Left lobe of liver (tissue), 2 donors: ENCODE measurements at regions not wholly inside any gene's neighbourhood (a gene's known extent, or its start where the extent isn't known, plus 50 kb on each side); places are given as distances from the start of the nearest gene placed in this dataset.
"Not testable (repeated sequence)": the region's sequence is repeated elsewhere in the genome, so short reads cannot be mapped to it uniquely, and the experiment has no call there.

Source experiments
- ATAC-seq: fragments of 200-7000 bp; cut with Tn5 transposase; one replicate; pipeline ENCODE4 v1.9.1; 2020; ENCODE audit warnings: mild to moderate bottlenecking, moderate library complexity
- DNase-seq: peaks from one replicate; pipeline ENCODE4 v3.0.0-alpha.2; 2020; ENCODE audit warnings: low spot score
- donor health status: DM: no; HTN: no; CAD: no; lungs with moderate emphysema.
- donor health status: DM: no; HTN: yes; CAD: no.

DNA sequence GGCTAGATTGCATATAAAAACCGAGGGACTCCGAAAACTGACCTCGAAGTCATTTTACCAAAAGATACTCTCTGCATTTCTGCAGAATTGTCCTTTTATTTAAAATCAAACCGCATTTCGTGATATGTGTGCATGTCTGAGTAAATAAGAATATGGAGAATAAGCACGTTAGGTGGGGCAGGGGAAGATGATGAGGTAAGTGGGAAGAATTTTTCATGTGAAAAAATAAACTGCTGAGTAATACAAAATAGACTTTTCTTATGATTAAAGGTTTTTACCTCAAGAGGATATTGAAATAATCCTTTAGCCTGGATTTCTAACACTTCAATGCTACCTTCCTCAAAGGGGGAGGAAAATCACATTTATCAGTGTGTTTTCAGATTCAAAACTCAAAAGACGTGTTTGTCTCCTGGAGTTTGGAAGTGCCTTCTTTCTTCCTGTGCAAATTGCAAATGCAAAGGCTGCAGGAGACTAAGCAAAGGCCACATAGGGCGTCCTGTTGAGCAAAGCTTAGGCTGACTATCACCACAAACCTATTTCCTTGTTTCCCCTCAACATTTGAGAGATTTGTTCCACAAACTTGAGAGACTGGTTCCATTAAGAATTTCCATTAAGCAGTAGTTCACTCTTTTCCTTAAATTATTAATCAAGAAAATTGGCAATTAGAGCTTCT, 813.5 kb downstream of the MCTP2 start:
- ATAC-seq: no peak
- no peak for DNase-seq

DNA sequence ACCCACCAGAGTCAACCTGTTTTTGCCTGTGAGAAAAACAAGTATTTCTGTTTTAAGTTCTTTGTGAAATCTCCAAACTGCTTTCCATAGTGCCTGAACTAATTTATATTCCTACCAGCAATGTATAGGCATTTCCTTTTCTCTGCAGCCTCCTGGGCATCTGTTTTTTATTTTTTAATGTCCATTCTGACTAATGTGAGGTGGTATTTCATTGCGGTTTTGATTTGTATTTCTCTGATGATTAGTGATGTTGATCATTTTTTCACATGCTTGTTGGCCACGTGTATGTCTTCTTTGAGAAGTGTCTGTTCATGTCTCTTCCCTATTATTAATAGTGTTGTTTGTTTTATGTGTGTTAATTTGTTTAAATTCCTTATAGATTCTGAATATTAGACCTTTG, 820.5 kb downstream of the MCTP2 start:
- no peak for ATAC-seq
- no peak for DNase-seq

DNA sequence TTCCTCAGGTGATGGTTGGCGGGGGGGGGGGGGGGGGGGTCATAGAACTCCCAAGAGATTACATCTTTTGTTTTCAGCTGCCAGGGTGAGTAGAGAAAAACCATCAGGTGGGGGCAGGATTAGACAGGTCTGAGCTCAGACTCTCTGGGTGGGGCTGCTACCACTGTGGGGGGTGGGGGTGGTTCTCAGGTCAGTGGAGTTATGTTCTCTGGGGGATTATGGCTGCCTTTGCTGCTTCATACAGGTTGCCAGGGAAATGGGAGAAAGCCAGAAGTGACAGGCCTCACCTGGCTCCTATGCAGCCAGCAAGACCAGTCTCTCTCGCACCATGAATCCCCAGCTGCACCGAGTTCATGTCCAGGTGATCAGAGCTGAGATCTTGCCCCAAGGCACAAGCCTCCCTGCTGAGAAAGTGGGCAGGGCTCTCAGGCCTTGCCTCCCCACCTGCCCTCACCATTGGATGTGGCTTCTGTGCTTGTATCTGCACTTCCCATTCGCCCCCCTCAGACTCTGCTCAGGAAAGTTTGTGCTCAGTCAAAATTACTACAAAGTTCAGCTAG, 828.1 kb downstream of the MCTP2 start:
- ATAC-seq (no peak), DNase-seq (no peak)

DNA sequence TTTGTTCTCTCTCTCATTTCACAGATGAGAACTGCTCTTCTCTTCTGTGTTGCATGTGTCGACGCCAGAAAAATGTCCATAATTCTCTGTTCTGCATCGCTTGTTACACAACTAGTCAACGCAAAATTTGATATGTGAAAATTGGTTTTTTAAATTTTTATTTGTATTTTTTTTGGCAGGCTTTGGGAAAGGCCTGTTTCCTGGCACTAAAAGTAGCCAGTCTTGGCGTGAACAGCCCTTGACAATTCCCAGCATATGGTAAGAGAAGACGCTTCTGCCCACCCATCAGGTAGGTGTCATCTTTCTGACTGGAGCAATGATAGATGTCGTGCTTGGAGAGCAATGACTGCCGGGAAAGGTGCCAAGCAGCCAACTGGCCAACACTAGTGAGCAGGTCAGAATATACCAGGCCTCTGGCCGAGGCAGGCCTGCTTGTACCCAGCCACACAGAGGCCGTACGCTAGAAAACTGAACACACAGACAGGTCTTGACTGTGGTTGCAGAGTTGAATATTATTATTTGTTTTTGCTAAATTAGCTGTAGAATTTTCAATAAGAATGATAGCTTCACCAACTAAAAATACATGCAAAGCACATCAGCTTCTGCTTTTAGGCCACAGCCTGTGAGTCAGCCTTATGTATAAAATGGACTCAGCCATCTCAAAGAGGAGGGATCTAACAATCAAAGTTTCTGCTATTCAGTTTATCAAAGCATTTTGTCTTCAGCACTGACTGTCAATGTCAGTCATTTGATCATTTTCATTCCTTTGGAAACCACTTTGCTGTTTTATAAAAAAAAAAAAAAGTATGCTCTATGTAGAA, 837.5 kb downstream of the MCTP2 start:
- DNase-seq (no peak), ATAC-seq (peak; percentile 19)

DNA sequence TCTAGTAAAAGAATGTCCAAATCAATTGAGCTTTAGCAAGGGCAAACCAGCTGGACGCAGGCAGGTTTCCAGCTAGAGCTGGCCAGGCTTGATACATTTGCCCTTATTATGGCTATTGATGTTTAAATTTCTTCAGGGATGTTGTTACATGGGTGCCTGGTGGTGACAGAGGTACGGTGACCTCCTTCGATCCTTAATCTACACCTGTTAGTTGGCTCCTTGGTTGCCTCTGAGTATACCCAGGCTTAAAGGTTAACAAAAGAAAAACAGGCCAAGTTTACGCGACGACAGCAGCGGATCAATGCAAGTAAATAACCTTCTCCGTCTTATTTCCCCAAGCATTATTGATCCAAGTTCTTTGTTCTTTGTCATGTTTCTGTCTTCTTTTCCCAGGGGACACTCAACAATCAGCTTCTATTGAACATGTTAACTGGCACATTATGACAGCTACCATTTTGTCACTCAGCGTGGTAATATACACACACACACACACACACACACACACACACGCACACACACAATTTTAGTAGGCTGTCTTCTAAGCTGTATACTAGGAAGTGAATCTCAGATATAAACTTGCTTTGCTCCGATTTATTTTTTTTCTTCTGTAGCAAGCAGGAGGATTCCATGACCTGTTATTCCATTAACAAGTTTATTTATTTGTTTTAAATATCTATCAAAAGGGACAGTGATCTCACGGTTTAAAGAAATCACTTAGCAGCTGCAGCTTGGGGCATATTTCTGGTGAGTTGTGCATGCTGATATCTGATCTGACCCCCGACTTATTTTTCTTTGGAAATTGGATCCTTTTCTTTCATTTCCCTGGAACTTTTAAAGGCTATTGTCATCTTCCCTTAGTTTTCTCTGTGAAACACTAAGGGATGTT, 844.7 kb downstream of the MCTP2 start:
- no peak for DNase-seq
- peak; percentile 48 for ATAC-seq

DNA sequence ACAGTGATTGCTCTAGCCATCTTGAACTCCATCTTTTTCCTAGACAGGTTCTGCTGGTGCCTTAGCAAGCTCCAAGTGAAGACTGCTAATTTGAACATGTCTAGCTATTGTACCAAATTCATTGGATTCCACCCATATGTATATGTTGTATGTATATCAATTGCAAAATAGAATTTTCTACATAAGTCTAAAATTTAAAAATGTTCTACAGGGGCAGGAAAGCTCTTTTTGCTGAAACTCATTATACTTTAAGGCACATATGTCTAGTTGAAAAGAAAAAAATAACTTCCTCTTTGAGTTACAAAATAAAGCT, 845.3 kb downstream of the MCTP2 start:
- DNase-seq (no peak), ATAC-seq (no peak)

DNA sequence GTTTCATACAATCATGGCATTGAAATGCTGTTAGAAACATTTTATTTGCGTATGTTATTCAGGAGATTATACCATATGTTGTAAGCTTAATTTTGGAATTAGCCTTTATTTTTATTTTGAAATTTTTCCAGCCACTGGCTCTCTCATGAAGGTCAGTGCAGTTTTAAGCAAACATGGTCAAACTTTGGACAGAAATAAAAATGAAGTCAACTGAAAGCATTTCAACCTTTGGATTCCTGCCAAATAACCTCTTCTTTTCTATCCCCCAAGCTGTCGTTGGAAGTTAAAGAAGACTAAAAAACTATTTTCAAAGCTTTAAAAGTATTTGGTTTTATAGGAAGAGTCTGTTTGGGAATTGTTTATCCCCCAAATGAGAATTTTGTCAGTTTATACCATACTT, 846.6 kb downstream of the MCTP2 start:
- peak; percentile 54 for ATAC-seq
- no peak for DNase-seq

DNA sequence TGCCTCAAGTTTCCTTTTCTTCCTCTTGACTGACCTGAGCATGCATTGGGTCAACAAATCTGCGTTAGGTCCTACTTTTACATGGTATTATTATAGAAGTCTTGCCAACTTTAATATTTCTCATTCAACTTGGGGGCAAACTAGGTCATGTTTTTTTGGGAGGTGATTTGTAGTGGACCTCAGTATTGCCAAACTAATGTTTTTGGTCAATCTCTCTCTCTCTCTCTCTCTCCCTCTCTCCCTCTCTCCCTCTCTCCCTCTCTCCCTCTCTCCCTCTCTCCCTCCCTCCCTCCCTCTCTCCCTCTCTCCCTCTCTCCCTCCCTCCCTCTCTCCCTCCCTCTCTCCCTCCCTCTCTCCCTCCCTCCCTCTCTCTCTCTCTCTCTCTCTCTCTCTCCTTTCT, 848.9 kb downstream of the MCTP2 start:
- not testable (repeated sequence) for ATAC-seq, DNase-seq

DNA sequence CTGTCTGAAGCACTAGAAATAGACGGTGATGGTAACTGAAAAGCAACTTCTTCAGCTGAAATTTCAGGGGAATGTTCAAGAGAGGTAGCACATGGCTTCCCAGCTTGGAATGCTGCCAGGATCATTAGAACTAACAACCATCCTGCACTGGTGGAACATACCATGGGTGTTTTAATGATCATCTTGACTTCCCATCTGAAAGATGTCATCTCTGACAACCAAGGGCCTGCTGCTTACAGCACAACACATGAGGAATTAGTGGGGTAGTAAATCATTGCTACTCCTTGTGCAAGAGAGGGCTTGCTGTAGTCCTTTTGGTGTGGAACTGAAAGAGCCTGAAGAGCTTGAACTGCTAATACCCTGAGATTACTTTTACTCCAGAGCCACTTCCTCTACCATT, 853.7 kb downstream of the MCTP2 start:
- no peak for DNase-seq
- no peak for ATAC-seq

DNA sequence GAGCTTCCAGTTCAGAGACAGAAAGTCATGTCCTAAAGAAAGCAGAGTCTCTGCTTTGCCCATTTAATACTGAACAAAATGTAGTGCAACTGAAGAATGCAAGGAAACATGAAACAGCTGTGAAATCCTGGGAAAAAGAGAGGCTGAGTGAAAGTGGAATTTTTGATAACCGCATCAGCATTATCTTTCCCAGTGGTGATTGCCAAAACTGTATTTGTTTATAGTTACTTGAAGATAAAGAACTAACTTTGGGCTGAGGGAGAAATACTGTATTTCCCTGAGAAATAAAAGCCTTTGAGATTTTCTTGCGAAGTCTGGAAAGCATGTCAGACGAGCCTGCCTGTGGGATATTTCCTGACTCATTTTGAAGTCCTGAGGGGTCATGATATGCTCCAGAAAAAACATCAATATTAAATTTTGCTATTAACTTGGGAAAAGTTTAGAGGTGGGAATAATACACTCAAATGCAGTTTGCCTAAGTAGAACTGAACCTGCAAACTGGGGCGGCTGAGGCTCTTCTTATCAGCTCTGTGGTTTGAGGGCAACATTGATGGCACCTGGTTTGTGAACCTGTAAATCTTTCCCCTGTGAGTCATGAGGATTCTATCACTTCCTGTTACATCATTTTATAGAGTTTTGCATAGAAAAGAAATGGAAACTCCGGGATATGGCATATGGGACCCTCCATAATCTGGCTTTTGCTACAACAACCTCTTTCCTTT, 855.3 kb downstream of the MCTP2 start:
- no peak for ATAC-seq
- DNase-seq: no peak

DNA sequence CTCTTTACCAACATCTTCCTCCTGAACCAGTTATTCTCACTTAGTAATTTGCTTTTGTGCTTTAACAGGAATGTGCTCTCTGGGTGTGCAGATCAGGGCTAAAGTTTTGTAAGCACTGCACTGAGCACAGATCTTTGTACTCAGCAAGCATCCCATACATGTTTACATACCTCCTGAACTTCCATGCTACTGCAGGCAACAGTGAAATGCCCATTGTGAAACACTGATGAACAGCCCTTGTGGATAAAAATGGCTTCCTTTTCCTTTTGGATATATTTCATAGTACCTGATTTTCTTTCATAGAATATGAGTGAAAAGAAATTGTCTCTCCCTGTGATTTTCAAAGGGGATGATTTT, 855.9 kb downstream of the MCTP2 start:
- ATAC-seq (no peak), DNase-seq (no peak)

DNA sequence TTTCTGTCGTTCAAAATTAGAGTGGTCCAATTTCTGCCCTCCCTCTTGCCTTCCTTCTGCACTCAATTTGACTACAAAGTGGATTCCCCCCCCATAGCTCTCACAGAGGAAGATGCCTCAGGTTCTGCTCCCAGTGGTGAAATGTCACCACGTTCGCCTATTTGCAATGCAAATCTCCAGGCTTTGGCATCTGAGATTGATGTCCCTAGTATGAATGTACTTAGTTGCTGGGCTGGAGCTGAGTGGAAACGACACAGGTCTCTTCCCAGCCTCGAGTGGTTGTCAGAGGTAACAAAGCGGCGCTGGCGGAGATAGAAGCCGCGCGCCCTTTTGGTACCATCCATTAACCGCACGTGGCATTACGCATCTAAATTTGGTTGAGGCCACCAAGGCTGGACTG, 860.1 kb downstream of the MCTP2 start:
- DNase-seq: no peak
- ATAC-seq: no peak

DNA sequence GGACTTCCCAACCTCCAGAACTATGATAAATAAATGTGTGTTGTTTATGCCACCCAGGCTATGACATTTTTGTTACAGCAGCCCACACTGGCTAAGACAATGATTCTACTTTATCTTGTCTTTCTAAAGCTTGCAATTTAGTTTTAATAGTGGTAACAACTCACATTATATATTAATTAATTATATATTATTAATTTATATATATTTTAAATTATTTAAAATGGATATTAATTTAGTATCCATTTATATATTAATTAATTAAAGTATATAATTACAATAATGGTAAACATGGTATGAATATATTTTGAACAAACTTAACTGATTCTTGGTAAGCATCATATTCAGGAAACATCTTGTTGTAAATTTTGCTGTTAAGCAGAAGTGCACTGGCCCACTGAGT, 863.9 kb downstream of the MCTP2 start:
- DNase-seq (no peak), ATAC-seq (no peak)

DNA sequence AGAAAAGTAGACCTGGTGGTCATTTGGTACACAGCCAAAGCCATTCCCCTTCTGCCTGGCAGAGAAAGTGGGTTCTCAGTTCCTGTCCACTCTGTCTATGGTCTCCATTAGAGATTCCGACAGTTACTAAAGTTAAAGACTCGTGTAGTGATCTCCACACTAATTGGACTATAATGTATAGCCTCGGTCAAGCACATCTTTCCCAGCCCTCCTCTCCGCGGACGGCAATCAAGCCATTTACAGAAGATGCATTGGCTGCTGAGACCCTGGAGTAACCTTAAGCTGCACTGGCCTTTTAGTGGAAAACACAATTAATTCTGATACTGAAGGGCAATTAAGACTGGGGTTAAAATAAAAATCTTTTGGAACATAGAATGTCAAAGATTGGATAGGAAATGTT, 865.3 kb downstream of the MCTP2 start:
- ATAC-seq: no peak

DNA sequence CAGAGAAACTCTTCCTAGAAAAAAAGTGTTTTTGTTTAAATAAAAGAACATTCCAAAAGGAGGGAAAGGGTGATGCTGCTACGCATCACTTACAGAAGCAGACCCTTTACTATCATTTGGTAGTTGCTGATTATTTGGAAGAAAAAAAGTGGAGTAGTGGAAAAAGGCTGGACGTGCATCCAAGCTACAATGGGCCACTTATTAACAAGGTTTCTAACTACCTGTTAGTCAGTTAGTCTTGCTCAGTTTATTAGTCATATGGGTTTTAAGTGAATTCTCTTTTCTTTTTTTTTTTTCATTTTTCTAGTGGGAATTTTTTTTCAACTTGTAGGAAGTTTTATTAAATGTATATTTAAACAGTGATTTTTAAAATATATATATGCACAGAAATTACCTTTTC, 866.0 kb downstream of the MCTP2 start:
- ATAC-seq: no peak
- DNase-seq: no peak

More for the DNA sequence above, 865.3 kb downstream of the MCTP2 start:
- DNase-seq: no peak

DNA sequence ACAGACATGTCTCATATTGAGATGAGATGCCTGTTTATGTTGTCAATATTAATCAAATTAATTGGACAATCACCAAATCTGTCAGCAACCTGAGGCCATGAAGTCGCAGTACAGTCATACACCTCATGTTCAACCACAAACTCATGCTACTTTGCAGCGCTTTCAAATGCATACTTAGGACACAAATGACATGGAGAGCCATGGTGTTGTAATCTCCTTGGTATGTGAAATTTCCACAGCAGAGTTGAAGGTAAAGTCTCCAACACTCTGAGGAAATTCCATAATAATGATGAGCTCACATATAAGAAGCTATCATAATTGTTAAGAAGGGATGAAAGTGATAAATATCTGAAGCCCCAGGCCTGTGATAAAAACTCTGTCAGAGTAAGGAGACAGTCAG, 873.9 kb downstream of the MCTP2 start:
- DNase-seq (no peak), ATAC-seq (no peak)

DNA sequence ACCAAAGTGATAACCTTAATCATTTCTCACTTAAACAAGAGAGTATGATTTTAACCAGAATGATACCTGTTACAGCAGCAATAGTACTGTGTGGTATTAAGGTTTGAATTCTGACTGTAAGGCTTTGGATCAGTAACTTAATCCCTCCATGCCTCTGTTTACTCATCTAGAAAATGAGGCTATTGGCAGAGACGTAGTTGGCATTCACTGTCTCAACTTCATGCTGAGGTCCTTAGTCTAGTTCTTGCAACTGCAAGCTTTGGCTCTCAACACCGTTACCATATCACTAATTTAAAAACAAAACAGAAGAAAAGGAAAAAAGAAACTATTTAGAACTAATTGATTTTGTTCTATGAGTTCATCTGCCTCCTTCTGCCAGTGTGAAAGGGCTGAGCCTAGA, 875.4 kb downstream of the MCTP2 start:
- DNase-seq (no peak), ATAC-seq (no peak)

DNA sequence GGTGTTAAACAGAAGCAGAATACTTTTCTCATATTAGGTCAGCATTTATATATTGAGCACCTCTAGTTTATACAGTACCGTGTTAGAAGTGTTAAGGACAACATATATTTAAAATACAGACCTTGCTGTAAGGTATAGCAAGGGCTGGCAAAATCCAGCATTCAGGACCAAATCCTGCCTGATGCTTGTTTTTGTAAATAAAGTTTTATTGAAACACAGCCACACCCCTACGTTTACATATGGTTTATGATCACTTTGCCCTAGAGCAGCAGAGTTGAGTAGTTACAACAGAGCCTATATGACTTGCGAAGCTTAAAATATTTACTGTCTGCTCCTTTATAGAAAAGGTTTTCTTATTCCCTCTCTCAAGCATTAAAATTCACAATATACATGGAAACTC, 877.3 kb downstream of the MCTP2 start:
- DNase-seq (no peak), ATAC-seq (no peak)

DNA sequence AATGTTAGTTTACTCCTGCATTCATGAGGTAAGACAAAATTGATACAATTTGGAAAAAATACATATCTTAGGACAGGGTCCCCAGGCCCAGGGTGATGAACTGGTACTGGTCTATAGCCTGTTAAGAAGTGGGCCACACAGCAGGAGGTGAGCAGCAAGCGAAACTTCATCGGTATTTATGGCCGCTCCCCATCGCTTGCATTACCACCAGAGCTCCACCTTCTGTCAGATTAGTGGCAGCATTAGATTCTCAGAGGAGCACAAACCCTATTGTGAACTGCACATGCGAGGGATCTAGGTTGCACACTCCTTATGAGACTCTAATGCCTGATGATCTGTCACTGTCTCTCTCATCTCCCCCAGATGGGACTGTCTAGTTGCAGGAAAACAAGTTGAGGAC, 880.6 kb downstream of the MCTP2 start:
- no peak for DNase-seq

DNA sequence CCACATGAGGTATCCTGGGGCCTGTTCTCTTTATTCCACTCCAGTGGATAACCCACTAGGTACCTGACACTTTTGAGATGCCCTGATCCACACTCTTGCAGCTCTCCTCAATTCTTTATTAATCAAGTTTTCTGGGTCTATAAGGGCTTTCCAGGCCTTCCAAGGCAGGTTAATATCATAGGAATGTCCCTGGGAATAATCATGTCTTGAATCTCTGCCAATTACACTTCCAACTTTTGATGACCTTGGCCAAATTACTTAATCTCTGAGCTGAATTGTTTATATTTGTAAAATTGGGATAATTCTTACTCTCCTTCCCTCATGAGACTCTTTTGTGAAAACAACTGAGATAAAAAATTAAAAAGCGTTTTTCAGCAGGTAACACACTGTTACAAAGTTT, 881.7 kb downstream of the MCTP2 start:
- no peak for ATAC-seq
- DNase-seq: no peak

More for the DNA sequence above, 880.6 kb downstream of the MCTP2 start:
- ATAC-seq: no peak

DNA sequence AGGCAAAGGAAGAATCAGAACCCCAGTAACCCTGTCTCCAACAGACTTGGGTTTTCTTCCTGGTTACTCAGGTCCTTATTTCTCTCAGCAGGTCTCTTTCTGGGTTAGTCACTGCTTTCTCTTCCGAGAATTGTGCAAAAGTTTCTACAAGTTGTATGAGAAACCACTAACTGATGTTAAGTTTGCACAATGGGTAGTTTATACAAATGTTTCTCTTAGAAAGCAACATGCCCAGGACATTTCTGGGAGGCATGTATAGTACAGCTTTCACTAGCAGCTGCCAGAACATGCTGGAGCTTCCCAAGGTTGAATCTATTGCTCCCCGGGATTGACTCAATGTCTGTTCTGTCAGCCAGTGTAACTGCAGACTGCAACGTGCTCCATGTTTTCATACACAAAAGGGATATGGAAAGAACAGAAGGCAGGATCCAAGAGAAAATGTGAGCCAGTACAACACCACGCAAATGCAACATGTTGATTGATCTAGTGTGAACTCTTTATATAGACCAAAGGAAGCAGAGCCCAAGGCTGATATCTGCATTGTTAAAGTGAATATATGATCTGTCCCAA, 887.8 kb downstream of the MCTP2 start:
- ATAC-seq: no peak

More for the DNA sequence above, 887.8 kb downstream of the MCTP2 start:
- DNase-seq: no peak
